Nephron progenitor cell (in vitro differentiated cells): ENCODE measurements at regions not wholly inside any gene's neighbourhood (a gene's known extent, or its start where the extent isn't known, plus 50 kb on each side); places are given as distances from the start of the nearest gene placed in this dataset.

Experiments used
- DNase-seq: peaks from one replicate; pipeline ENCODE4 v3.0.0; 2021
- H3K27ac Mint-ChIP-seq: 2 replicates; pipeline ENCODE4 v1.8.0; 2021; ENCODE audit warnings: mild to moderate bottlenecking, moderate library complexity, mixed read lengths
- H3K27me3 Mint-ChIP-seq: 2 replicates; pipeline ENCODE4 v1.8.0; 2021; ENCODE audit warnings: mild to moderate bottlenecking, low read depth, mixed read lengths; ENCODE audit not compliant: poor library complexity
- H3K36me3 Mint-ChIP-seq: 2 replicates; pipeline ENCODE4 v1.8.0; 2021; ENCODE audit warnings: low read depth, mixed read lengths
- H3K4me1 Mint-ChIP-seq: 2 replicates; pipeline ENCODE4 v1.8.0; 2021; ENCODE audit warnings: mixed read lengths
- H3K4me3 Mint-ChIP-seq: 2 replicates; pipeline ENCODE4 v1.8.0; 2021; ENCODE audit warnings: mild to moderate bottlenecking, moderate library complexity, mixed read lengths
- H3K9me3 Mint-ChIP-seq: 2 replicates; pipeline ENCODE4 v1.8.0; 2021; ENCODE audit warnings: mild to moderate bottlenecking, moderate library complexity, mixed read lengths
- TF ChIP-seq, protein P1 (sequence below): fragments of 200-600 bp; sonication (generic); IDR thresholded peaks from 2 replicates; pipeline ENCODE4 v1.5.0; 2021; ENCODE audit warnings: antibody characterized with exemption

DNA sequence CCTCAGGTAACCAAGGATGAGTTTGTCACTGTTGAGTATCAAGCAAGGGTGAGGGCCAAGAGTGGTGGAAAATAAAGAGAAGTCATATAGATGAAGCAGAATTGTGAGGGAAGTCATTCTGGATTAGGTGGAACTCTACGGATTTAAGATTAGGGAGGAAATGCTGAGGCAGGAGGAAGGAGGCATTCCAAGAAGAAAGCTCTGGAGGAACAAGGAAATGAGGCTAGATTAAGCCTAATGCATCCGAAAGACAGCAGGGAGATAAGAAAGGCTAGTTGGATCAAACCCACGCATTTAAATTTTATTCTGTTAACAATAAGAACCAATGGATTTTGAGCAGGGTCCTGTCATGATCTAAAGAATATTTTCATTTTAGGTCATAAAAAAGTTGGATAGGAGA lies 681.2 kb downstream of the EPHA4 start:
- TF ChIP-seq, protein P1, sequence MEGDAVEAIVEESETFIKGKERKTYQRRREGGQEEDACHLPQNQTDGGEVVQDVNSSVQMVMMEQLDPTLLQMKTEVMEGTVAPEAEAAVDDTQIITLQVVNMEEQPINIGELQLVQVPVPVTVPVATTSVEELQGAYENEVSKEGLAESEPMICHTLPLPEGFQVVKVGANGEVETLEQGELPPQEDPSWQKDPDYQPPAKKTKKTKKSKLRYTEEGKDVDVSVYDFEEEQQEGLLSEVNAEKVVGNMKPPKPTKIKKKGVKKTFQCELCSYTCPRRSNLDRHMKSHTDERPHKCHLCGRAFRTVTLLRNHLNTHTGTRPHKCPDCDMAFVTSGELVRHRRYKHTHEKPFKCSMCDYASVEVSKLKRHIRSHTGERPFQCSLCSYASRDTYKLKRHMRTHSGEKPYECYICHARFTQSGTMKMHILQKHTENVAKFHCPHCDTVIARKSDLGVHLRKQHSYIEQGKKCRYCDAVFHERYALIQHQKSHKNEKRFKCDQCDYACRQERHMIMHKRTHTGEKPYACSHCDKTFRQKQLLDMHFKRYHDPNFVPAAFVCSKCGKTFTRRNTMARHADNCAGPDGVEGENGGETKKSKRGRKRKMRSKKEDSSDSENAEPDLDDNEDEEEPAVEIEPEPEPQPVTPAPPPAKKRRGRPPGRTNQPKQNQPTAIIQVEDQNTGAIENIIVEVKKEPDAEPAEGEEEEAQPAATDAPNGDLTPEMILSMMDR: no peak
- DNase-seq: no peak
- Mint-ChIP-seq H3K9me3 (peaks cover 8% of the 10 kb centered on the region), H3K4me1 (peaks cover 43% of the 10 kb centered on the region), H3K27ac (no peak overlapping the region), H3K4me3 (no peak overlapping the region), H3K27me3 (peaks cover 2% of the 10 kb centered on the region), H3K36me3 (no peaks in the 10 kb centered on the region)

DNA sequence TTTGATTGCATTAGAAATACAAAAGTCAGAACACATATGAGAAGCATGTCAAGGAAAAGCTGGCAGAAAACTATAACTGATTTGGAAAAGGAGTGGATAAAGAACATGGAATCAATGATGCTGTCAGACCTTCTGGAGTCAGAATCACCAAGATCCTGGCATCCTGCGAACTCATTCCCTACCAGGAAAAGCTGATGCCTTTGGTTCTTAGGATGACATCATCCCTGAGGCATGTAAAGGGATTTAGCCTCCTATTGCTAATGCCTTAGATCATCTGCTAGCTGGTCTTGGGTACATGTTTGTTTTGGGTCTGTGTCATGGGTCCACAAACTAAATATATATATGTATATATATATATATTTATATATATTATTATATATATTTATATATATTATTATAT lies 680.7 kb downstream of the EPHA4 start:
- peaks cover 5% of the 10 kb centered on the region for H3K9me3 Mint-ChIP-seq
- no peak for DNase-seq
- no peak overlapping the region for H3K4me3 Mint-ChIP-seq
- H3K36me3 Mint-ChIP-seq: no peaks in the 10 kb centered on the region
- TF ChIP-seq, protein P1: no peak
- peaks cover 47% of the 10 kb centered on the region for H3K4me1 Mint-ChIP-seq
- no peak overlapping the region for H3K27ac Mint-ChIP-seq
- peaks cover 2% of the 10 kb centered on the region for H3K27me3 Mint-ChIP-seq

DNA sequence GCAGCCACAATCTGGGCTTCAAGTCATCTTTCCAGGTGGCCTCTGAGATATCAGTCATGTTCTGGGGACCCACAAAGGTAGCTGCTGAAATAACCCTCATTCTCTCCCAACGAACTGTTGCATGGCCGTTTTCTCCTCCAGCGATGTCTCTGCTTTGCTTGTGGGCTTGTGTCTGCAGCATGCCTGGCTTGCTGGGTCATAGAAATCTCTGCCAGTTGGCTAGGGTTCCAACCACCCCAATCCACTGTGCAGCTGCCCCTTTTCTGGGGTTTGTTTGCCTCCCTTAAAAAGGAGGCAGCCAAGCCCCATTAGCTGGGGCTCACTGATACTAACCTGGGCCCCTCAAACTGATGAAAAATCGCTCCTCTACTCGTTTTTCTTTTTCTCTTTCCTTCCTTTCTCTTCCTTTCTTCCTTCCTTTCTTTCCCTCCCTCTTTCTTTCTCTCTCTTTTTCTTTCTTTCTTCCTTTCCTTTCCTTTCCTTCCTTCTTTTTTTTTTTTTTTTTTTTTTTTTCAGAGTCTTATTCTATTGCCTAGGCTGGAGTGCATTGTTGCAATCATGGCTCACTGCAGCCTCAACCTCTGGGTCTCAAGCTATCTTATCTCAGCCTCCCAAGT lies 680.0 kb downstream of the EPHA4 start:
- Mint-ChIP-seq H3K4me1 (peaks cover 43% of the 10 kb centered on the region), H3K36me3 (no peaks in the 10 kb centered on the region), H3K27me3 (no peaks in the 10 kb centered on the region), H3K27ac (peak overlapping the region; percentile 90), H3K4me3 (no peak overlapping the region), H3K9me3 (no peaks in the 10 kb centered on the region)
- TF ChIP-seq, protein P1: no peak
- no peak for DNase-seq

DNA sequence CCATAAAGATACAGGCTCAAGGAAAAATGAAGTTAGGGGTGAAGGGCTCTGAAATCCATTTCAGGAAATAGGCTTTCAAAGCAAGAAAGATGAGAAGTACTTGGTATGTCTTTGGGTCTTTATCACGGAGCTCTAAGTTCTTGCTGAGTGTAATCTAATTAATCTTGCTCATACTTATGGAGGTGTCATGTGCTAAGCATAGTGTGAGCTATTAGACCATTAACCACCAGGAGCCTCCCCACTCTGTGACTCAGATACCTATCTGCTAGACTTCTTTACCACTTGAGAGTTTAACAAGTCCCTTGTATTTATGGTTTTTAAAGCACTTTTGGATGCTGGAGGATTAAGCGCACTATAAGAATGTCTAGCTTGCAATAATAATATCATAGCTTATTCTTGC lies 678.7 kb downstream of the EPHA4 start:
- TF ChIP-seq, protein P1: no peak
- Mint-ChIP-seq H3K27me3 (no peaks in the 10 kb centered on the region), H3K4me3 (no peak overlapping the region), H3K4me1 (peaks cover 36% of the 10 kb centered on the region), H3K36me3 (no peaks in the 10 kb centered on the region), H3K27ac (no peak overlapping the region), H3K9me3 (no peaks in the 10 kb centered on the region)
- no peak for DNase-seq

DNA sequence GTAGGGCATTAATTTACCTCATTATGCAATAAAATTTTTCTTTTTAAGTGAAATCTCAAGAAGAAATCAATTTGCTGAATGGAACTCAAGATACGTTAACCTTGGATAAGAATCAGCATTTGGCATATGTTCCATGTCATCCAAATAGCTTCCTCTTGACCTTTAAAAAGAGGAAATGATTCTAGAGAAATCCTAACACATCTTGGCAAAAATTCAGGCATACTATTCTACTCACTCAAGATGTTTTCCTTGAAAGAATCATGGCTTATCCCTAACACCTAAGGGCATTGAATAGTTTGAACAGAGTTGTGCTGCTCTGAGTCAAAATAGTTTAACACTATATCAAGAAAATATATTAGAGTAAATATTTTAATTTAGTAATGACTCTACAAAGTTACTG lies 678.0 kb downstream of the EPHA4 start:
- TF ChIP-seq, protein P1: no peak
- no peaks in the 10 kb centered on the region for H3K36me3 Mint-ChIP-seq
- no peak for DNase-seq
- no peaks in the 10 kb centered on the region for H3K9me3 Mint-ChIP-seq
- no peak overlapping the region for H3K27ac Mint-ChIP-seq
- H3K27me3 Mint-ChIP-seq: no peaks in the 10 kb centered on the region
- no peak overlapping the region for H3K4me3 Mint-ChIP-seq
- peaks cover 29% of the 10 kb centered on the region for H3K4me1 Mint-ChIP-seq

DNA sequence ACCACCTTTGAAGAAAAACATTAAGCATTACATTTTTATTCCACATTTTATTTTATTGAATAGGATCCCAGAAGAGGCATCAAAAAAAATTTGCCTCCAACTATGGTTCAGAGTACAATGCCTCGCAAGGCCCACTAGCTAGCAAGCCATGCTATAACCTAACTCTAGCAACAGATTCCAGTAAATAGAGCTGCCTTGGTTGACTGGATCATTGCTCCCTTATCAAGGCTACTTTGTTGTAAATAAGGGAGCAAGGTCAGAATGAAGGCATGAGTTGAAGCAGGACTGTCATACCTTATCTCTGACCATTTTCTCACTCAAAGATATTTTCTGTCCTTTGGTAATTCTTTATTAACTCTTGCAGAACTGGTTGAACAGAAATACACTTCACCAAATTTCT lies 672.6 kb downstream of the EPHA4 start:
- TF ChIP-seq, protein P1: no peak
- H3K36me3 Mint-ChIP-seq: no peaks in the 10 kb centered on the region
- H3K27me3 Mint-ChIP-seq: no peaks in the 10 kb centered on the region
- no peak for DNase-seq
- no peak overlapping the region for H3K4me3 Mint-ChIP-seq
- H3K4me1 Mint-ChIP-seq: peaks cover 22% of the 10 kb centered on the region
- H3K9me3 Mint-ChIP-seq: no peaks in the 10 kb centered on the region
- no peak overlapping the region for H3K27ac Mint-ChIP-seq
